Body of pancreas (tissue), 4 donors: ENCODE measurements at regions not wholly inside any gene's neighbourhood (a gene's known extent, or its start where the extent isn't known, plus 50 kb on each side); places are given as distances from the start of the nearest gene placed in this dataset.

Source experiments
- POLR2A ChIP-seq, 3 donors: fragments of 450-650 bp; IDR thresholded peaks; one replicate each; pipeline ENCODE4 v1.6.1; 2016; ENCODE audit warnings: antibody characterized with exemption in 3 of 3, mild to moderate bottlenecking in 2 of 3
- TF ChIP-seq, protein P1 (sequence below), 7 experiments: fragments of 450-650 bp in 4 of 7; fragments of 200-600 bp in 3 of 7; sonication (generic) in 3 of 7; IDR thresholded peaks; one replicate each; pipeline ENCODE4 v1.5.1; 2016 to 2019; ENCODE audit warnings: antibody characterized with exemption in 7 of 7

DNA sequence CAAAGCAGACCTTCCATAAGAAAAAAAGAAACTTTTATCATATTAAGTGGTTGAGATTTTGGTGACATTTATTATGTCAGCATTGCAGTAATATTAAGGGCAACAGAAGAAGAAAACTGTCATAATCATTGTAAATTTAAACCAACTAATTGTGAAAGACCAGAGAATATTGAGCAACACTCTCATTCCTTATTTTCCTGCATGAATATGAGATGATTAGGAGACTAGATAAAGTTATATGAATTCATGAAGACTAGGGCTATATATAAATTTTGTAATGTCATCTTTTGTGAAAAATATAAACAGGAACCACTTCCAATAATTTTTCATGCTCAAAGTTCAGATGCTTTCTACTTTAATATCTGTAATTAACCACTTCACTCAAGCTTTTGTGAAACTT lies 974.5 kb upstream of the CDH10 start:
- TF ChIP-seq, protein P1, sequence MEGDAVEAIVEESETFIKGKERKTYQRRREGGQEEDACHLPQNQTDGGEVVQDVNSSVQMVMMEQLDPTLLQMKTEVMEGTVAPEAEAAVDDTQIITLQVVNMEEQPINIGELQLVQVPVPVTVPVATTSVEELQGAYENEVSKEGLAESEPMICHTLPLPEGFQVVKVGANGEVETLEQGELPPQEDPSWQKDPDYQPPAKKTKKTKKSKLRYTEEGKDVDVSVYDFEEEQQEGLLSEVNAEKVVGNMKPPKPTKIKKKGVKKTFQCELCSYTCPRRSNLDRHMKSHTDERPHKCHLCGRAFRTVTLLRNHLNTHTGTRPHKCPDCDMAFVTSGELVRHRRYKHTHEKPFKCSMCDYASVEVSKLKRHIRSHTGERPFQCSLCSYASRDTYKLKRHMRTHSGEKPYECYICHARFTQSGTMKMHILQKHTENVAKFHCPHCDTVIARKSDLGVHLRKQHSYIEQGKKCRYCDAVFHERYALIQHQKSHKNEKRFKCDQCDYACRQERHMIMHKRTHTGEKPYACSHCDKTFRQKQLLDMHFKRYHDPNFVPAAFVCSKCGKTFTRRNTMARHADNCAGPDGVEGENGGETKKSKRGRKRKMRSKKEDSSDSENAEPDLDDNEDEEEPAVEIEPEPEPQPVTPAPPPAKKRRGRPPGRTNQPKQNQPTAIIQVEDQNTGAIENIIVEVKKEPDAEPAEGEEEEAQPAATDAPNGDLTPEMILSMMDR (IDR thresholded peaks at IDR 0.05): no peak
- no peak for TF ChIP-seq POLR2A (IDR thresholded peaks at IDR 0.05)
